Right lobe of liver (tissue), 6 donors: ENCODE measurements at regions not wholly inside any gene's neighbourhood (a gene's known extent, or its start where the extent isn't known, plus 50 kb on each side); places are given as distances from the start of the nearest gene placed in this dataset.

Experiments used
- ATAC-seq, 4 donors: fragments of 200-7000 bp; cut with Tn5 transposase; one replicate each; pipeline ENCODE4 v1.9.1; 2020; ENCODE audit warnings: mild to moderate bottlenecking in 4 of 4, moderate library complexity in 4 of 4
- DNase-seq, 3 donors: peaks; one replicate each; pipeline ENCODE4 v3.0.0-alpha.2; 2020
- H3K27ac ChIP-seq, 3 donors: fragments of 200-600 bp; one replicate each; pipeline ENCODE4 v1.8.0; 2022
- H3K27me3 ChIP-seq, 2 donors: fragments of 200-600 bp; one replicate each; pipeline ENCODE4 v1.8.0; 2022
- H3K36me3 ChIP-seq, 4 donors: fragments of 200-600 bp; sonication (generic) in 1 of 4; one replicate each; pipeline versions ENCODE4 v1.5.1 to v1.8.0; 2017 to 2022; ENCODE audit warnings: control low read depth in 1 of 4
- H3K4me1 ChIP-seq, 4 donors: fragments of 200-600 bp; sonication (generic) in 1 of 4; one replicate each; pipeline versions ENCODE4 v1.5.1 to v1.8.0; 2017 to 2022; ENCODE audit warnings: control low read depth in 1 of 4
- H3K4me3 ChIP-seq, 3 donors: fragments of 200-600 bp; one replicate each; pipeline ENCODE4 v1.8.0; 2022
- H3K9me3 ChIP-seq, 4 donors: fragments of 200-600 bp; sonication (generic) in 1 of 4; one replicate each; pipeline versions ENCODE4 v1.5.1 to v1.8.0; 2017 to 2022; ENCODE audit warnings: control low read depth in 1 of 4
- CTCF ChIP-seq, 4 donors: fragments of 200-600 bp in 3 of 4; fragments of 450-650 bp in 1 of 4; IDR thresholded peaks; one replicate each; pipeline versions ENCODE4 v1.5.1 to v1.8.0; 2016 to 2022; ENCODE audit warnings: antibody characterized with exemption in 4 of 4, mild to moderate bottlenecking in 2 of 4
- POLR2A ChIP-seq: fragments of 450-650 bp; IDR thresholded peaks from one replicate; pipeline ENCODE4 v1.6.1; 2017; ENCODE audit warnings: antibody characterized with exemption, mild to moderate bottlenecking
- WGBS: methylation state at CpG from one replicate; pipeline ENCODE4 v1.1.6; 2018; ENCODE audit warnings: low coverage, low lambda C conversion rate; ENCODE audit not compliant: insufficient coverage; ENCODE audit errors: missing lambda C conversion rate; 5-methylcytosine and 5-hydroxymethylcytosine counted together
- intact Hi-C, 2 donors: fragments of 100-400 bp; cut with DNase I; formaldehyde crosslinking; loops; one replicate each; pipeline versions ENCODE4 v1.11.2 to v1.14.1; 2022
- donor health status: DM: no; HTN: yes; CAD: no.
- donor health status: DM: no; HTN: no; CAD: no.
- donor health status: DM: no; HTN: no; CAD: no.
- donor health status: DM: no; HTN: yes; CAD: no.
- donor health status: DM: no; HTN: yes; CAD: no.

- Histone ChIP-seq H3K4me3 (no peak overlapping the region), H3K27me3 (no peaks in the 10 kb centered on the region), H3K36me3 (no peaks in the 10 kb centered on the region), H3K27ac (no peak overlapping the region), H3K9me3 (no peaks in the 10 kb centered on the region), H3K4me1 (no peaks in the 10 kb centered on the region)
- peak in 1 of 3 donors; percentile 10 for DNase-seq
- no peak for ATAC-seq
- intact Hi-C loops: no loop called here
- WGBS: no CpG with 5 or more reads among the region's 1 CpG
- TF ChIP-seq POLR2A (no peak), CTCF (IDR thresholded peaks at IDR 0.05) (no peak)
These were observed 83.5 kb upstream of the ACTRT2 start for GRCh38 chr1:2937805-2938204.

GRCh38 chr1:2939041-2939552 is 82.2 kb upstream of the ACTRT2 start:
- intact Hi-C loops: no loop called here
- no peak overlapping the region for H3K27ac ChIP-seq
- no peak for TF ChIP-seq POLR2A
- no peak for TF ChIP-seq CTCF (IDR thresholded peaks at IDR 0.05)
- no peaks in the 10 kb centered on the region for H3K9me3 ChIP-seq
- ATAC-seq (no peak), DNase-seq (peak in 2 of 3 donors; percentile 3 to 33)
- WGBS: no CpG with 5 or more reads among the region's 1 CpG
- no peaks in the 10 kb centered on the region for H3K36me3 ChIP-seq
- no peak overlapping the region for H3K4me3 ChIP-seq
- no peaks in the 10 kb centered on the region for H3K27me3 ChIP-seq
- no peaks in the 10 kb centered on the region for H3K4me1 ChIP-seq

GRCh38 chr1:2940178-2940577 is 81.1 kb upstream of the ACTRT2 start:
- Histone ChIP-seq H3K9me3 (no peaks in the 10 kb centered on the region), H3K27ac (no peak overlapping the region), H3K27me3 (no peaks in the 10 kb centered on the region), H3K4me1 (no peaks in the 10 kb centered on the region), H3K36me3 (no peaks in the 10 kb centered on the region), H3K4me3 (no peak overlapping the region)
- 68% methylated on average over 2 of the region's 4 CpGs for WGBS
- intact Hi-C loops: no loop called here
- DNase-seq (peak in 1 of 3 donors; percentile 11), ATAC-seq (no peak)
- no peak for TF ChIP-seq POLR2A
- TF ChIP-seq CTCF (IDR thresholded peaks at IDR 0.05): no peak

- DNase-seq (peak in 1 of 3 donors; percentile 3), ATAC-seq (no peak)
- no peaks in the 10 kb centered on the region for H3K27me3 ChIP-seq
- no peaks in the 10 kb centered on the region for H3K9me3 ChIP-seq
- no peak overlapping the region for H3K4me3 ChIP-seq
- no peaks in the 10 kb centered on the region for H3K36me3 ChIP-seq
- no peak overlapping the region for H3K27ac ChIP-seq
- H3K4me1 ChIP-seq: no peaks in the 10 kb centered on the region
- 49% methylated on average over 2 of the region's 2 CpGs for WGBS
- intact Hi-C loops: no loop called here
- TF ChIP-seq POLR2A (no peak), CTCF (IDR thresholded peaks at IDR 0.05) (no peak)
These were observed 80.2 kb upstream of the ACTRT2 start for GRCh38 chr1:2941040-2941439.

GRCh38 chr1:2941907-2942306 is 79.4 kb upstream of the ACTRT2 start:
- intact Hi-C loops: no loop called here
- no peak for TF ChIP-seq POLR2A
- no peak for TF ChIP-seq CTCF (IDR thresholded peaks at IDR 0.05)
- ATAC-seq (no peak), DNase-seq (peak in 2 of 3 donors; percentile 8 to 38)
- H3K9me3 ChIP-seq: no peaks in the 10 kb centered on the region
- H3K4me3 ChIP-seq: no peak overlapping the region
- H3K4me1 ChIP-seq: no peaks in the 10 kb centered on the region
- no peaks in the 10 kb centered on the region for H3K27me3 ChIP-seq
- 100% methylated on average over 1 of the region's 6 CpGs for WGBS
- no peaks in the 10 kb centered on the region for H3K36me3 ChIP-seq
- H3K27ac ChIP-seq: no peak overlapping the region
